DND-41 (cell line): ENCODE measurements at regions not wholly inside any gene's neighbourhood (a gene's known extent, or its start where the extent isn't known, plus 50 kb on each side); places are given as distances from the start of the nearest gene placed in this dataset.

ENCODE experiments used
- ATAC-seq: fragments of 200-7000 bp; cut with Tn5 transposase; 3 replicates; pipeline ENCODE4 v1.9.1; 2021; ENCODE audit warnings: low read depth; ENCODE audit not compliant: insufficient read depth
- DNase-seq: peaks from one replicate; pipeline ENCODE4 v3.0.0-alpha.2; 2020
- H2AFZ ChIP-seq: 2 replicates; pipeline ENCODE4 v1.6.0; 2012; ENCODE audit warnings: low read depth, low read length
- H3K27ac ChIP-seq: 2 replicates; pipeline ENCODE4 v1.5.1; 2012; ENCODE audit warnings: low read length, inconsistent platforms
- H3K27me3 ChIP-seq: fragments of 200-600 bp; sonication (generic); 2 replicates; pipeline ENCODE4 v1.6.0; 2012; ENCODE audit warnings: low read length, mild to moderate bottlenecking, inconsistent platforms; ENCODE audit not compliant: insufficient read depth, poor library complexity
- H3K36me3 ChIP-seq: 2 replicates; pipeline ENCODE4 v1.5.1; 2012; ENCODE audit warnings: low read length, inconsistent platforms; ENCODE audit not compliant: insufficient read depth
- H3K4me1 ChIP-seq: 2 replicates; pipeline ENCODE4 v1.5.1; 2012; ENCODE audit warnings: mild to moderate bottlenecking, low read length; ENCODE audit not compliant: insufficient read depth
- H3K4me2 ChIP-seq: 2 replicates; pipeline ENCODE4 v1.6.0; 2012; ENCODE audit warnings: mild to moderate bottlenecking, moderate library complexity, low read length, inconsistent platforms; ENCODE audit not compliant: insufficient read depth
- H3K4me3 ChIP-seq, 2 experiments: fragments of 200-600 bp in 1 of 2; shearing (Covaris generic) in 1 of 2; 2 replicates each; pipeline ENCODE4 v1.5.1; 2012 to 2016; ENCODE audit warnings: inconsistent platforms in 2 of 2, low read length in 2 of 2, mild to moderate bottlenecking in 2 of 2, low read depth in 1 of 2, moderate library complexity in 1 of 2
- H3K79me2 ChIP-seq: 2 replicates; pipeline ENCODE4 v1.6.0; 2012; ENCODE audit warnings: low read length, inconsistent platforms; ENCODE audit not compliant: insufficient read depth
- H3K9ac ChIP-seq: 2 replicates; pipeline ENCODE4 v1.6.0; 2012; ENCODE audit warnings: low read depth, mild to moderate bottlenecking, inconsistent platforms, low read length, moderate library complexity
- H3K9me3 ChIP-seq: 2 replicates; pipeline ENCODE4 v1.5.1; 2012; ENCODE audit warnings: low read length, moderate library complexity, mild to moderate bottlenecking, inconsistent platforms; ENCODE audit not compliant: insufficient read depth, severe bottlenecking
- H4K20me1 ChIP-seq: 2 replicates; pipeline ENCODE4 v1.6.0; 2012; ENCODE audit warnings: low read length; ENCODE audit not compliant: insufficient read depth
- CTCF ChIP-seq: IDR thresholded peaks from 2 replicates; pipeline ENCODE4 v1.5.1; 2012; ENCODE audit warnings: borderline replicate concordance, low read length, moderate library complexity, mild to moderate bottlenecking; ENCODE audit not compliant: poor library complexity, severe bottlenecking; ENCODE audit errors: extremely low read depth
- EZH2 ChIP-seq: IDR thresholded peaks from 3 replicates; pipeline ENCODE4 v1.6.1; 2012; ENCODE audit warnings: borderline replicate concordance, low read depth, mild to moderate bottlenecking, moderate library complexity, low read length, inconsistent platforms; ENCODE audit not compliant: severe bottlenecking

GRCh38 chr4:32855622-32856021 lies 2135.5 kb downstream of the PCDH7 start:
- Histone ChIP-seq H3K27me3 (no peaks in the 10 kb centered on the region), H3K79me2 (no peaks in the 10 kb centered on the region), H3K9ac (no peak overlapping the region), H3K4me2 (no peak overlapping the region), H2AFZ (no peak overlapping the region), H3K4me1 (no peaks in the 10 kb centered on the region), H3K36me3 (no peaks in the 10 kb centered on the region), H4K20me1 (no peaks in the 10 kb centered on the region), H3K4me3 (no peak overlapping the region), H3K27ac (no peak overlapping the region), H3K9me3 (no peaks in the 10 kb centered on the region)
- ATAC-seq (no peak), DNase-seq (no peak)
- TF ChIP-seq CTCF = no peak

GRCh38 chr4:32858361-32858760 lies 2138.2 kb downstream of the PCDH7 start:
- ATAC-seq = no peak
- Histone ChIP-seq H3K27ac (no peak overlapping the region), H3K9me3 (no peaks in the 10 kb centered on the region), H3K36me3 (no peaks in the 10 kb centered on the region), H3K4me1 (no peaks in the 10 kb centered on the region), H3K4me3 (no peak overlapping the region), H3K79me2 (no peaks in the 10 kb centered on the region), H2AFZ (no peak overlapping the region), H3K27me3 (no peaks in the 10 kb centered on the region), H3K9ac (no peak overlapping the region), H4K20me1 (no peaks in the 10 kb centered on the region), H3K4me2 (no peak overlapping the region)
- no peak for DNase-seq
- TF ChIP-seq EZH2 (no peak), CTCF (no peak)

GRCh38 chr4:32858971-32859370 lies 2138.8 kb downstream of the PCDH7 start:
- Histone ChIP-seq H4K20me1 (no peaks in the 10 kb centered on the region), H3K4me1 (no peaks in the 10 kb centered on the region), H3K4me2 (no peak overlapping the region), H3K9me3 (no peaks in the 10 kb centered on the region), H3K9ac (no peak overlapping the region), H3K4me3 (no peak overlapping the region), H3K27ac (no peak overlapping the region), H3K36me3 (no peaks in the 10 kb centered on the region), H2AFZ (no peak overlapping the region), H3K27me3 (no peaks in the 10 kb centered on the region), H3K79me2 (no peaks in the 10 kb centered on the region)
- no peak for DNase-seq
- ATAC-seq = no peak
- TF ChIP-seq CTCF = no peak
- no peak for TF ChIP-seq EZH2

- no peaks in the 10 kb centered on the region for H4K20me1 ChIP-seq
- no peak overlapping the region for H3K4me2 ChIP-seq
- ATAC-seq (no peak), DNase-seq (no peak)
- H3K9ac ChIP-seq = no peak overlapping the region
- H3K9me3 ChIP-seq = no peaks in the 10 kb centered on the region
- H3K27ac ChIP-seq = no peak overlapping the region
- no peaks in the 10 kb centered on the region for H3K79me2 ChIP-seq
- H3K4me3 ChIP-seq = no peak overlapping the region
- no peaks in the 10 kb centered on the region for H3K4me1 ChIP-seq
- H3K36me3 ChIP-seq = no peaks in the 10 kb centered on the region
- TF ChIP-seq EZH2 = no peak
- no peak for TF ChIP-seq CTCF
- no peak overlapping the region for H2AFZ ChIP-seq
- H3K27me3 ChIP-seq = no peaks in the 10 kb centered on the region
Observed at GRCh38 chr4:32864713-32865351, 2144.7 kb downstream of the PCDH7 start.
